SK-N-SH treated with all-trans-retinoic acid at 6 μM for 48 hours (cell line): ENCODE measurements at regions not wholly inside any gene's neighbourhood (a gene's known extent, or its start where the extent isn't known, plus 50 kb on each side); places are given as distances from the start of the nearest gene placed in this dataset.

ENCODE experiments used
- ARNTL ChIP-seq: fragments of 450-650 bp; formaldehyde crosslinking; IDR thresholded peaks from 2 replicates; pipeline ENCODE4 v1.5.0; 2020; ENCODE audit warnings: low read depth, mild to moderate bottlenecking, moderate library complexity, borderline replicate concordance
- ISL1 ChIP-seq: fragments of 250-450 bp; sonication (Bioruptor Pico); IDR thresholded peaks from 2 replicates; pipeline ENCODE4 v2.1.2; 2022; ENCODE audit warnings: mild to moderate bottlenecking, moderate library complexity
- OSR1 ChIP-seq: fragments of 250-450 bp; sonication (Bioruptor Pico); IDR thresholded peaks from 2 replicates; pipeline ENCODE4 v1.8.0; 2022; ENCODE audit warnings: moderate library complexity, mild to moderate bottlenecking, inconsistent platforms
- PATZ1 ChIP-seq: fragments of 250-450 bp; sonication (Bioruptor Pico); IDR thresholded peaks from 2 replicates; pipeline ENCODE4 v1.8.0; 2020; ENCODE audit warnings: mild to moderate bottlenecking, moderate library complexity, borderline replicate concordance
- RARB ChIP-seq: fragments of 250-450 bp; sonication (Bioruptor Pico); IDR thresholded peaks from 2 replicates; pipeline ENCODE4 v1.8.0; 2021; ENCODE audit warnings: mild to moderate bottlenecking, moderate library complexity
- TOX ChIP-seq: fragments of 250-450 bp; sonication (Bioruptor Pico); IDR thresholded peaks from 2 replicates; pipeline ENCODE4 v1.8.0; 2021; ENCODE audit warnings: mild to moderate bottlenecking, moderate library complexity, borderline replicate concordance
- ZNF565 ChIP-seq: fragments of 450-650 bp; formaldehyde crosslinking; conservative IDR thresholded peaks from 2 replicates; pipeline ENCODE4 v1.5.0; 2020; ENCODE audit warnings: low read depth, mild to moderate bottlenecking, moderate library complexity
- TF ChIP-seq, protein P1 (sequence below): fragments of 250-450 bp; sonication (Bioruptor Pico); IDR thresholded peaks from 2 replicates; pipeline ENCODE4 v1.5.1; 2020; ENCODE audit warnings: low read depth, mild to moderate bottlenecking, moderate library complexity

GRCh38 chr4:156195914-156196313 lies 242.2 kb upstream of the CTSO start:
- TF ChIP-seq, protein P1, sequence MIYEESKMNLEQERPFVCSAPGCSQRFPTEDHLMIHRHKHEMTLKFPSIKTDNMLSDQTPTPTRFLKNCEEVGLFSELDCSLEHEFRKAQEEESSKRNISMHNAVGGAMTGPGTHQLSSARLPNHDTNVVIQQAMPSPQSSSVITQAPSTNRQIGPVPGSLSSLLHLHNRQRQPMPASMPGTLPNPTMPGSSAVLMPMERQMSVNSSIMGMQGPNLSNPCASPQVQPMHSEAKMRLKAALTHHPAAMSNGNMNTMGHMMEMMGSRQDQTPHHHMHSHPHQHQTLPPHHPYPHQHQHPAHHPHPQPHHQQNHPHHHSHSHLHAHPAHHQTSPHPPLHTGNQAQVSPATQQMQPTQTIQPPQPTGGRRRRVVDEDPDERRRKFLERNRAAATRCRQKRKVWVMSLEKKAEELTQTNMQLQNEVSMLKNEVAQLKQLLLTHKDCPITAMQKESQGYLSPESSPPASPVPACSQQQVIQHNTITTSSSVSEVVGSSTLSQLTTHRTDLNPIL (CRISPR knock-in tag): no peak
- TF ChIP-seq ISL1 (CRISPR knock-in tag) (no peak), PATZ1 (CRISPR knock-in tag) (no peak), TOX (CRISPR knock-in tag) (no peak), RARB (CRISPR knock-in tag) (no peak), OSR1 (CRISPR knock-in tag) (no peak), ZNF565 (no peak), ARNTL (no peak)
